ENCODE measurements at regions not wholly inside any gene's neighbourhood (a gene's known extent, or its start where the extent isn't known, plus 50 kb on each side); places are given as distances from the start of the nearest gene placed in this dataset.

DNA sequence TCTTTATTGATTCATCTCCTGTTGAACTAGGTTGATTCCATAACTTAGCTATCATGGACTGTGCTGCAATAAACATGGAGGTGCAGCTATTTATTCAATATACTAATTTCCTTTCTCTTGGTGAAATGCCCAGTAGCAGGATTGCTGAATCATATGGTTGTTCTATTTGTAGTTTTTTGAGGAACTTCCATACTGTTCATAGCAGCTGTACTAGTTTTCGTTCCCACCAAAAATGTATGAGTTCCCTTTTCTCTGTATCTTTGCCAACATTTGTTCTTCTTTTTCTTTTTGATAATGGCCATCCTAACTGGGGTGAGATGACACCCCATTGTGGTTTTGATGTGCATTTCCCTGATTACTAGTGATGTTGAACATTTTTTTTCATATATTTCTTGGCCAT is 87.2 kb upstream of the NAV2 start:
- CTCF ChIA-PET: interaction anchor here (1.1 to 1.5 kb wide), 2 partner anchors 33 kb away, joined by 4 read pairs; no protein-coding TSS in a partner anchor
- DNase-seq (ENCODE audit: low read depth, low spot score): no peak

More for the DNA sequence above, 87.2 kb upstream of the NAV2 start:
- no peak overlapping the region for H3K9ac ChIP-seq (replicated peaks; ENCODE audit: extremely low read depth, insufficient read depth, low read length)
- no peaks in the 10 kb centered on the region for H3K36me3 ChIP-seq (ENCODE audit: control insufficient read depth in 2 of 2, extremely low read depth in 1 of 2, insufficient read depth in 2 of 2, low read length in 2 of 2)
- H4K20me1 ChIP-seq (replicated peaks; ENCODE audit: control insufficient read depth, extremely low read depth, insufficient read depth, low read length): no peaks in the 10 kb centered on the region
- peaks cover 13% of the 10 kb centered on the region for H3K4me1 ChIP-seq (ENCODE audit: control insufficient read depth, extremely low read depth, insufficient read depth, low read length)
- H3K79me2 ChIP-seq (ENCODE audit: control insufficient read depth, insufficient read depth, low read length): no peaks in the 10 kb centered on the region
- BruUV-seq (replicated peaks): no TSS peak
- POLR2A ChIA-PET: no interaction called here
- H3K4me3 ChIP-seq (replicated peaks in 1 of 3; ENCODE audit: insufficient read depth in 1 of 3, low read depth in 1 of 3, low read length in 3 of 3): no peak overlapping the region
- intact Hi-C loops (cut with micrococcal nuclease) (no loop called here), dilution Hi-C loops (cut with MboI; ENCODE audit: extremely low pct_ligation_motif_present, low sequenced_read_pairs) (no loop called here)
- H3K27ac ChIP-seq (ENCODE audit: insufficient read depth, low read depth, low read length): no peak overlapping the region
- H3K27me3 ChIP-seq (ENCODE audit: control insufficient read depth in 2 of 2, insufficient read depth in 2 of 2, low read length in 2 of 2): no peaks in the 10 kb centered on the region
- no peaks in the 10 kb centered on the region for H3K9me3 ChIP-seq (replicated peaks; ENCODE audit: control insufficient read depth, insufficient read depth, low read length)
- no peak overlapping the region for H3K4me2 ChIP-seq (ENCODE audit: insufficient read depth, low read length)
- H3K9me1 ChIP-seq (replicated peaks; ENCODE audit: control insufficient read depth, extremely low read depth, insufficient read depth, low read length): no peaks in the 10 kb centered on the region
- TF ChIP-seq FOS (IDR thresholded peaks at IDR 0.05; ENCODE audit: borderline replicate concordance, insufficient read depth, low read length): no peak
- TF ChIP-seq, protein P1, sequence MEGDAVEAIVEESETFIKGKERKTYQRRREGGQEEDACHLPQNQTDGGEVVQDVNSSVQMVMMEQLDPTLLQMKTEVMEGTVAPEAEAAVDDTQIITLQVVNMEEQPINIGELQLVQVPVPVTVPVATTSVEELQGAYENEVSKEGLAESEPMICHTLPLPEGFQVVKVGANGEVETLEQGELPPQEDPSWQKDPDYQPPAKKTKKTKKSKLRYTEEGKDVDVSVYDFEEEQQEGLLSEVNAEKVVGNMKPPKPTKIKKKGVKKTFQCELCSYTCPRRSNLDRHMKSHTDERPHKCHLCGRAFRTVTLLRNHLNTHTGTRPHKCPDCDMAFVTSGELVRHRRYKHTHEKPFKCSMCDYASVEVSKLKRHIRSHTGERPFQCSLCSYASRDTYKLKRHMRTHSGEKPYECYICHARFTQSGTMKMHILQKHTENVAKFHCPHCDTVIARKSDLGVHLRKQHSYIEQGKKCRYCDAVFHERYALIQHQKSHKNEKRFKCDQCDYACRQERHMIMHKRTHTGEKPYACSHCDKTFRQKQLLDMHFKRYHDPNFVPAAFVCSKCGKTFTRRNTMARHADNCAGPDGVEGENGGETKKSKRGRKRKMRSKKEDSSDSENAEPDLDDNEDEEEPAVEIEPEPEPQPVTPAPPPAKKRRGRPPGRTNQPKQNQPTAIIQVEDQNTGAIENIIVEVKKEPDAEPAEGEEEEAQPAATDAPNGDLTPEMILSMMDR (IDR thresholded peaks at IDR 0.05; ENCODE audit: extremely low read depth in 1 of 2, insufficient read depth in 1 of 2, low read depth in 1 of 2, low read length in 2 of 2): no peak
- no peak for TF ChIP-seq POLR2A (IDR thresholded peaks at IDR 0.05; ENCODE audit: low read depth, low read length)
- no peak for TF ChIP-seq GATA2 (IDR thresholded peaks at IDR 0.05; ENCODE audit: insufficient read depth, insufficient read length, low read depth, low read length)
- TF ChIP-seq JUN (IDR thresholded peaks at IDR 0.05; ENCODE audit: borderline replicate concordance, insufficient read depth, insufficient read length, low read depth): no peak
- TF ChIP-seq, protein P2, sequence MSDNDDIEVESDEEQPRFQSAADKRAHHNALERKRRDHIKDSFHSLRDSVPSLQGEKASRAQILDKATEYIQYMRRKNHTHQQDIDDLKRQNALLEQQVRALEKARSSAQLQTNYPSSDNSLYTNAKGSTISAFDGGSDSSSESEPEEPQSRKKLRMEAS (IDR thresholded peaks at IDR 0.05; ENCODE audit: insufficient read depth, insufficient read length): no peak
- no peak for TF ChIP-seq EZH2 (IDR thresholded peaks at IDR 0.05; ENCODE audit: borderline replicate concordance, low read depth, low read length, severe bottlenecking)
- no peak for TF ChIP-seq MYC (IDR thresholded peaks at IDR 0.05; ENCODE audit: low read depth, low read length)
- no peak for TF ChIP-seq POLR2AphosphoS5 (IDR thresholded peaks at IDR 0.05; ENCODE audit: insufficient read depth, low read depth, low read length)
- FAIRE-seq: no peak
- H2AFZ ChIP-seq (ENCODE audit: low read depth, low read length): no peak overlapping the region

All from endothelial cell of umbilical vein (primary cell).